ENCODE measurements at regions not wholly inside any gene's neighbourhood (a gene's known extent, or its start where the extent isn't known, plus 50 kb on each side); places are given as distances from the start of the nearest gene placed in this dataset.

GRCh38 chr20:10807013-10807412 is 133.2 kb upstream of the JAG1 start:
- intact Hi-C loops (cut with DNase I; ENCODE audit: low total_unique reads): no loop called here
- H3K36me3 ChIP-seq: no peaks in the 10 kb centered on the region
- H3K4me1 ChIP-seq: no peaks in the 10 kb centered on the region
- TF ChIP-seq POLR2A (IDR thresholded peaks at IDR 0.05) (no peak), CTCF (IDR thresholded peaks at IDR 0.05) (no peak)
- no peak for DNase-seq
- no peaks in the 10 kb centered on the region for H3K9me3 ChIP-seq
- no peak overlapping the region for H3K4me3 ChIP-seq
- no peaks in the 10 kb centered on the region for H3K27me3 ChIP-seq
- no peak overlapping the region for H3K27ac ChIP-seq

GRCh38 chr20:10812759-10813327 is 139.0 kb upstream of the JAG1 start:
- Histone ChIP-seq H3K4me1 (no peaks in the 10 kb centered on the region), H3K9me3 (no peaks in the 10 kb centered on the region), H3K4me3 (no peak overlapping the region), H3K27ac (no peak overlapping the region), H3K36me3 (no peaks in the 10 kb centered on the region), H3K27me3 (no peaks in the 10 kb centered on the region)
- DNase-seq: no peak
- TF ChIP-seq POLR2A (IDR thresholded peaks at IDR 0.05) (no peak), CTCF (IDR thresholded peaks at IDR 0.05) (no peak)
- intact Hi-C loops (cut with DNase I; ENCODE audit: low total_unique reads): no loop called here

- Histone ChIP-seq H3K27me3 (no peaks in the 10 kb centered on the region), H3K4me1 (no peaks in the 10 kb centered on the region), H3K27ac (no peak overlapping the region), H3K9me3 (no peaks in the 10 kb centered on the region), H3K4me3 (no peak overlapping the region), H3K36me3 (no peaks in the 10 kb centered on the region)
- TF ChIP-seq POLR2A (IDR thresholded peaks at IDR 0.05) (no peak), CTCF (IDR thresholded peaks at IDR 0.05) (no peak)
- no peak for DNase-seq
- intact Hi-C loops (cut with DNase I; ENCODE audit: low total_unique reads): no loop called here
Measured at GRCh38 chr20:10823585-10823984, 149.8 kb upstream of the JAG1 start.

GRCh38 chr20:10824750-10825500 is 151.1 kb upstream of the JAG1 start:
- no peaks in the 10 kb centered on the region for H3K36me3 ChIP-seq
- no peaks in the 10 kb centered on the region for H3K27me3 ChIP-seq
- H3K4me3 ChIP-seq: no peak overlapping the region
- H3K27ac ChIP-seq: no peak overlapping the region
- TF ChIP-seq CTCF (IDR thresholded peaks at IDR 0.05): no peak
- no peak for TF ChIP-seq POLR2A (IDR thresholded peaks at IDR 0.05)
- DNase-seq: no peak
- H3K9me3 ChIP-seq: no peaks in the 10 kb centered on the region
- intact Hi-C loops (cut with DNase I; ENCODE audit: low total_unique reads): no loop called here
- no peaks in the 10 kb centered on the region for H3K4me1 ChIP-seq

- intact Hi-C loops (cut with DNase I; ENCODE audit: low total_unique reads): no loop called here
- TF ChIP-seq CTCF (IDR thresholded peaks at IDR 0.05) (no peak), POLR2A (IDR thresholded peaks at IDR 0.05) (no peak)
- DNase-seq: no peak
- H3K27ac ChIP-seq: no peak overlapping the region
- H3K4me1 ChIP-seq: no peaks in the 10 kb centered on the region
- no peaks in the 10 kb centered on the region for H3K9me3 ChIP-seq
- H3K4me3 ChIP-seq: no peak overlapping the region
- no peaks in the 10 kb centered on the region for H3K27me3 ChIP-seq
- H3K36me3 ChIP-seq: no peaks in the 10 kb centered on the region
Measured at GRCh38 chr20:10826111-10826510, 152.3 kb upstream of the JAG1 start.

Measured in uterus (tissue), 3 donors.